IPS-18a (cell line): ENCODE measurements at regions not wholly inside any gene's neighbourhood (a gene's known extent, or its start where the extent isn't known, plus 50 kb on each side); places are given as distances from the start of the nearest gene placed in this dataset.

Experiments
- H3K27ac ChIP-seq: one replicate; pipeline ENCODE4 v1.5.1; 2013; ENCODE audit warnings: low read length
- H3K27me3 ChIP-seq: one replicate; pipeline ENCODE4 v1.6.1; 2013; ENCODE audit warnings: mild to moderate bottlenecking, low read length; ENCODE audit not compliant: control insufficient read depth, insufficient read depth
- H3K36me3 ChIP-seq: one replicate; pipeline ENCODE4 v1.6.1; 2013; ENCODE audit warnings: low read depth, low read length; ENCODE audit not compliant: control insufficient read depth
- H3K4me1 ChIP-seq: one replicate; pipeline ENCODE4 v1.6.1; 2013; ENCODE audit warnings: low read depth, low read length; ENCODE audit not compliant: control insufficient read depth
- H3K4me3 ChIP-seq: one replicate; pipeline ENCODE4 v1.5.1; 2013; ENCODE audit warnings: low read length
- H3K9ac ChIP-seq: one replicate; pipeline ENCODE4 v1.6.1; 2013; ENCODE audit warnings: mild to moderate bottlenecking, low read length, moderate library complexity
- H3K9me3 ChIP-seq: one replicate; pipeline ENCODE4 v1.6.1; 2013; ENCODE audit warnings: low read depth, low read length; ENCODE audit not compliant: control insufficient read depth

DNA sequence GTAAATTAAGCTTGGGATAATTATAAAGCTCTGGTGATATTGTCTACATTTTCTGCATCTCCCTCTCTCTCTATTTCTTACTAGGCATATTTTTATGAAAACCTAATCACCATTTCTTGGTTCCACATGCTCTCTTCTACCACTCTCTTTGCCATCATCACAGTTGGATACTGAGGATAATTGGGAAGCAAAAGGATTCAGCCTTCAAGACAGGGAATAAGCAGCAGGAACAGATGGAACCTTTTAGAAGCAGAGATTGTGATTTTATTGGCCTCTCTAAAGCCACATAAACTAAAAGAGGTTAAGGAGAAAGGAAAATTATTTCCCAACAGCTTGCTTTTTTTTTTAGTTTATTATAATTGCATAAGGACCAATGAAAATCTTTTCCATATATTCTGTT, 226.3 kb upstream of the SPHKAP start:
- Histone ChIP-seq H3K9ac (no peak overlapping the region), H3K9me3 (no peaks in the 10 kb centered on the region), H3K4me1 (no peaks in the 10 kb centered on the region), H3K4me3 (no peak overlapping the region), H3K27me3 (no peaks in the 10 kb centered on the region), H3K36me3 (no peaks in the 10 kb centered on the region), H3K27ac (no peak overlapping the region)

- Histone ChIP-seq H3K9ac (no peak overlapping the region), H3K27me3 (no peaks in the 10 kb centered on the region)
These were observed 219.8 kb upstream of the SPHKAP start for GRCh38 chr2:228401065-228401912.

GRCh38 chr2:228387776-228388175, 206.3 kb upstream of the SPHKAP start:
- H3K4me3 ChIP-seq = no peak overlapping the region
- H3K36me3 ChIP-seq = no peaks in the 10 kb centered on the region
- no peaks in the 10 kb centered on the region for H3K27me3 ChIP-seq
- H3K27ac ChIP-seq = no peak overlapping the region
- H3K4me1 ChIP-seq = no peaks in the 10 kb centered on the region
- H3K9ac ChIP-seq = no peak overlapping the region
- H3K9me3 ChIP-seq = no peaks in the 10 kb centered on the region

More at GRCh38 chr2:228401065-228401912, 219.8 kb upstream of the SPHKAP start:
- Histone ChIP-seq H3K4me1 (no peaks in the 10 kb centered on the region), H3K27ac (no peak overlapping the region), H3K36me3 (no peaks in the 10 kb centered on the region), H3K4me3 (no peak overlapping the region), H3K9me3 (peaks cover 21% of the 10 kb centered on the region)

GRCh38 chr2:228378696-228379425, 197.4 kb upstream of the SPHKAP start:
- Histone ChIP-seq H3K9me3 (no peaks in the 10 kb centered on the region), H3K4me3 (no peak overlapping the region), H3K27me3 (no peaks in the 10 kb centered on the region), H3K4me1 (no peaks in the 10 kb centered on the region), H3K36me3 (no peaks in the 10 kb centered on the region), H3K9ac (no peak overlapping the region), H3K27ac (no peak overlapping the region)

- Histone ChIP-seq H3K27me3 (no peaks in the 10 kb centered on the region), H3K36me3 (no peaks in the 10 kb centered on the region), H3K9me3 (no peaks in the 10 kb centered on the region), H3K4me1 (no peaks in the 10 kb centered on the region), H3K4me3 (no peak overlapping the region), H3K9ac (no peak overlapping the region), H3K27ac (no peak overlapping the region)
These were observed 196.7 kb upstream of the SPHKAP start for GRCh38 chr2:228378233-228378632.

GRCh38 chr2:228377533-228377932, 196.0 kb upstream of the SPHKAP start:
- no peak overlapping the region for H3K27ac ChIP-seq
- H3K27me3 ChIP-seq = no peaks in the 10 kb centered on the region
- H3K9ac ChIP-seq = no peak overlapping the region
- H3K36me3 ChIP-seq = no peaks in the 10 kb centered on the region
- no peaks in the 10 kb centered on the region for H3K4me1 ChIP-seq
- no peak overlapping the region for H3K4me3 ChIP-seq
- no peaks in the 10 kb centered on the region for H3K9me3 ChIP-seq

DNA sequence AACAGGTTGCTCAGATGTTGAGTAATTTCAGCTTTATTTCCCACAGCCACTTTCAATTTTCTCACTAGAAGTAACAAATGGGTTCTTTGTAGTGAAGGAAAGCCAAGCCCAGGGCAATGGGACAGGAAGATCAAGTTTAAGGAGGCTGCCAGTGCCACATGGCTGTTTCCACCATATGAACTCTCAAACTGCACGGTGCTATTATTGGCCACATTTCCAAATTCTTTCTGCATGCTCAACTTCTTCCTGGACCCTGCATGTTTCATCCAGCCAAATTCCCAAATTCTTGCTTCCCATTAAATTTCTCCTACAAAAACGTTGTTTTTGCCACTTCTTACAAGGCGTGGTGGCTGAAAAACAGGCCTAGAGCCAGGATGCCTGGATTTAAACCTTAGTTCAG, 193.3 kb upstream of the SPHKAP start:
- H3K27ac ChIP-seq = no peak overlapping the region
- H3K9ac ChIP-seq = no peak overlapping the region

GRCh38 chr2:228373191-228373590, 191.7 kb upstream of the SPHKAP start:
- Histone ChIP-seq H3K27me3 (no peaks in the 10 kb centered on the region), H3K4me1 (no peaks in the 10 kb centered on the region), H3K4me3 (no peak overlapping the region), H3K9me3 (no peaks in the 10 kb centered on the region), H3K9ac (no peak overlapping the region), H3K36me3 (no peaks in the 10 kb centered on the region), H3K27ac (no peak overlapping the region)

More for the DNA sequence above, 193.3 kb upstream of the SPHKAP start:
- Histone ChIP-seq H3K4me3 (no peak overlapping the region), H3K4me1 (no peaks in the 10 kb centered on the region), H3K27me3 (no peaks in the 10 kb centered on the region), H3K36me3 (no peaks in the 10 kb centered on the region), H3K9me3 (no peaks in the 10 kb centered on the region)

- H3K27ac ChIP-seq = no peak overlapping the region
- no peaks in the 10 kb centered on the region for H3K27me3 ChIP-seq
- H3K9me3 ChIP-seq = no peaks in the 10 kb centered on the region
- H3K9ac ChIP-seq = no peak overlapping the region
- H3K4me1 ChIP-seq = no peaks in the 10 kb centered on the region
- no peak overlapping the region for H3K4me3 ChIP-seq
- no peaks in the 10 kb centered on the region for H3K36me3 ChIP-seq
These were observed 190.7 kb upstream of the SPHKAP start for GRCh38 chr2:228372212-228372611.

- Histone ChIP-seq H3K9me3 (no peaks in the 10 kb centered on the region), H3K4me3 (no peak overlapping the region), H3K4me1 (no peaks in the 10 kb centered on the region), H3K36me3 (no peaks in the 10 kb centered on the region), H3K27me3 (no peaks in the 10 kb centered on the region), H3K9ac (no peak overlapping the region), H3K27ac (no peak overlapping the region)
These were observed 188.0 kb upstream of the SPHKAP start for GRCh38 chr2:228369400-228370031.

- H3K27me3 ChIP-seq = no peaks in the 10 kb centered on the region
- no peak overlapping the region for H3K9ac ChIP-seq
- H3K27ac ChIP-seq = no peak overlapping the region
- H3K36me3 ChIP-seq = no peaks in the 10 kb centered on the region
- no peaks in the 10 kb centered on the region for H3K9me3 ChIP-seq
- no peak overlapping the region for H3K4me3 ChIP-seq
- H3K4me1 ChIP-seq = no peaks in the 10 kb centered on the region
These were observed 185.9 kb upstream of the SPHKAP start for GRCh38 chr2:228367356-228367755.
